HCT116 (cell line): ENCODE measurements at regions not wholly inside any gene's neighbourhood (a gene's known extent, or its start where the extent isn't known, plus 50 kb on each side); places are given as distances from the start of the nearest gene placed in this dataset.

Experiments
- ATAC-seq: fragments of 200-7000 bp; cut with Tn5 transposase; 2 replicates; pipeline ENCODE4 v1.9.1; 2020; ENCODE audit warnings: mild to moderate bottlenecking, moderate library complexity
- BruUV-seq: library from RNA; stranded (reverse); fragments of 400-500 nt; replicated peaks from 2 replicates; lab custom pipeline; 2021; lab: Mats Ljungman, UMichigan
- CTCF ChIA-PET: fragments of 300-600 bp; sonication (Branson Sonifier 250); formaldehyde crosslinking; loops from one replicate; lab custom pipeline; 2021; ENCODE audit warnings: antibody characterized with exemption; lab: Charles Lee
- POLR2A ChIA-PET: fragments of 300-600, 350-600 bp; sonication (Branson Sonifier 250); formaldehyde crosslinking; loops from one replicate; lab custom pipeline; 2021; ENCODE audit warnings: antibody characterized with exemption; lab: Charles Lee
- RAD21 ChIA-PET, 2 experiments: fragments of 300-600 bp; sonication (Branson Sonifier 250); formaldehyde crosslinking; loops; one replicate each; lab custom pipeline; 2023; ENCODE audit warnings: low total read pairs in 2 of 2; ENCODE audit not compliant: uncharacterized antibody in 2 of 2, unreplicated experiment in 2 of 2, low non-redundant PET in 1 of 2; lab: Charles Lee
- DNase-seq: peaks from one replicate; pipeline ENCODE4 v3.0.0-alpha.2; 2010; ENCODE audit warnings: low read depth, low spot score
- H2AFZ ChIP-seq: fragments of 200-600 bp; shearing (Covaris generic), sonication (generic); 2 replicates; pipeline ENCODE4 v1.6.1; 2017; ENCODE audit warnings: low read depth, mixed run types, mixed read lengths, antibody characterized with exemption, low read length; ENCODE audit not compliant: poor library complexity, severe bottlenecking
- H3K27ac ChIP-seq: 2 replicates; pipeline ENCODE4 v1.5.1; 2012; ENCODE audit warnings: low read depth, low read length
- H3K27me3 ChIP-seq: fragments of 200-600 bp; sonication (generic); 2 replicates; pipeline ENCODE4 v1.6.1; 2016; ENCODE audit warnings: mixed run types, low read length, mixed read lengths; ENCODE audit not compliant: insufficient read depth
- H3K36me3 ChIP-seq, 2 experiments: fragments of 200-500 bp in 1 of 2; fragments of 200-600 bp in 1 of 2; sonication (Bioruptor generic) in 1 of 2; sonication (generic) in 1 of 2; 2 replicates each; pipeline versions ENCODE4 v1.5.1 to v1.6.1; 2014 to 2016; ENCODE audit warnings: low read length in 2 of 2, inconsistent platforms in 1 of 2, mixed read lengths in 1 of 2, mixed run types in 1 of 2; ENCODE audit not compliant: insufficient read depth in 2 of 2, control insufficient read depth in 1 of 2
- H3K4me1 ChIP-seq, 2 experiments: fragments of 200-600 bp in 1 of 2; sonication (generic) in 1 of 2; 2 replicates each; pipeline versions ENCODE4 v1.5.1 to v1.6.1; 2012 to 2017; ENCODE audit warnings: low read length in 2 of 2, inconsistent platforms in 1 of 2, mild to moderate bottlenecking in 1 of 2, mixed read lengths in 1 of 2, mixed run types in 1 of 2, moderate library complexity in 1 of 2; ENCODE audit not compliant: insufficient read depth in 2 of 2, control insufficient read depth in 1 of 2
- H3K4me2 ChIP-seq: fragments of 200-600 bp; sonication (generic); 2 replicates; pipeline ENCODE4 v1.6.1; 2017; ENCODE audit warnings: mixed run types, low read length, mixed read lengths
- H3K4me3 ChIP-seq, 2 experiments: fragments of 200-600 bp in 1 of 2; sonication (generic) in 1 of 2; replicated peaks in 1 of 2; 2 replicates each; pipeline ENCODE4 v1.5.1; 2011 to 2016; ENCODE audit warnings: low read length in 2 of 2, control low read depth in 1 of 2, low read depth in 1 of 2, mild to moderate bottlenecking in 1 of 2, mixed read lengths in 1 of 2, mixed run types in 1 of 2
- H3K79me2 ChIP-seq: fragments of 200-600 bp; sonication (generic); 2 replicates; pipeline ENCODE4 v1.6.1; 2017; ENCODE audit warnings: mild to moderate bottlenecking, mixed run types, low read length, moderate library complexity, mixed read lengths; ENCODE audit not compliant: insufficient read depth
- H3K9ac ChIP-seq: fragments of 200-600 bp; sonication (generic); 2 replicates; pipeline ENCODE4 v1.6.1; 2016; ENCODE audit warnings: low read length, mixed read lengths
- H3K9me2 ChIP-seq: fragments of 200-600 bp; sonication (generic), shearing (Covaris generic); 2 replicates; pipeline ENCODE4 v1.6.1; 2017; ENCODE audit warnings: mixed run types, mild to moderate bottlenecking, moderate library complexity; ENCODE audit not compliant: insufficient read depth
- H3K9me3 ChIP-seq, 2 experiments: fragments of 200-500 bp in 1 of 2; fragments of 200-600 bp in 1 of 2; sonication (Bioruptor generic) in 1 of 2; sonication (generic) in 1 of 2; 2 replicates each; pipeline ENCODE4 v1.6.1; 2014 to 2017; ENCODE audit warnings: low read length in 2 of 2, mixed read lengths in 2 of 2, inconsistent platforms in 1 of 2, low read depth in 1 of 2, mild to moderate bottlenecking in 1 of 2, mixed run types in 1 of 2, moderate library complexity in 1 of 2; ENCODE audit not compliant: control insufficient read depth in 1 of 2, insufficient read depth in 1 of 2
- H4K20me1 ChIP-seq: fragments of 200-600 bp; sonication (generic), shearing (Covaris generic); 2 replicates; pipeline ENCODE4 v1.6.1; 2017; ENCODE audit warnings: mixed run types, mild to moderate bottlenecking, moderate library complexity; ENCODE audit not compliant: insufficient read depth
- CBX3 ChIP-seq: IDR thresholded peaks from 2 replicates; pipeline ENCODE4 v1.6.1; 2012; ENCODE audit warnings: low read depth
- EGR1 ChIP-seq: IDR thresholded peaks from 2 replicates; pipeline ENCODE4 v1.6.1; 2012; ENCODE audit warnings: low read depth
- EZH2 ChIP-seq: fragments of 200-600 bp; sonication (generic); IDR thresholded peaks from 2 replicates; pipeline ENCODE4 v1.6.1; 2017; ENCODE audit warnings: antibody characterized with exemption, mixed run types
- EZH2phosphoT487 ChIP-seq: fragments of 200-600 bp; IDR thresholded peaks from 2 replicates; pipeline ENCODE4 v1.6.1; 2018; ENCODE audit warnings: antibody characterized with exemption, borderline replicate concordance
- JUND ChIP-seq: IDR thresholded peaks from 2 replicates; pipeline ENCODE4 v1.6.1; 2012
- MAX ChIP-seq: IDR thresholded peaks from 2 replicates; pipeline ENCODE4 v1.6.1; 2012
- SRF ChIP-seq: IDR thresholded peaks from 2 replicates; pipeline ENCODE4 v1.6.1; 2012; ENCODE audit warnings: low read depth
- YY1 ChIP-seq: IDR thresholded peaks from 2 replicates; pipeline ENCODE4 v1.6.1; 2011; ENCODE audit warnings: low read length, low read depth, moderate library complexity, mild to moderate bottlenecking; ENCODE audit not compliant: insufficient replicate concordance; ENCODE audit errors: extremely low read depth
- ZFX ChIP-seq: fragments of 450-650 bp; IDR thresholded peaks from 2 replicates; pipeline ENCODE4 v1.6.1; 2017
- ZNF274 ChIP-seq: fragments of 200-500 bp; sonication (Bioruptor generic); IDR thresholded peaks from 2 replicates; pipeline ENCODE4 v1.6.1; 2014; ENCODE audit warnings: mild to moderate bottlenecking, low read depth, low read length, inconsistent platforms
- intact Hi-C: fragments of 100-400 bp; cut with micrococcal nuclease; formaldehyde crosslinking; loops from 2 replicates; pipeline ENCODE4 v1.10.0; 2022
- TF ChIP-seq, protein P1 (sequence below): IDR thresholded peaks from 2 replicates; pipeline ENCODE4 v1.6.1; 2012; ENCODE audit warnings: low read depth

- Histone ChIP-seq H3K36me3 (no peaks in the 10 kb centered on the region), H3K4me3 (no peak overlapping the region), H2AFZ (no peak overlapping the region), H3K4me1 (peaks cover 3 to 5% of the 10 kb centered on the region in 2 experiments; a peak in 1 of 4 replicates), H3K9ac (no peak overlapping the region), H4K20me1 (no peaks in the 10 kb centered on the region), H3K9me2 (no peaks in the 10 kb centered on the region), H3K4me2 (no peak overlapping the region), H3K9me3 (no peaks in the 10 kb centered on the region), H3K79me2 (no peaks in the 10 kb centered on the region), H3K27me3 (no peaks in the 10 kb centered on the region), H3K27ac (no peak overlapping the region)
- ChIA-PET CTCF (no interaction called here), POLR2A (no interaction called here), RAD21 (no interaction called here)
- TF ChIP-seq EGR1 = no peak
- no peak for TF ChIP-seq SRF
- TF ChIP-seq EZH2phosphoT487 = no peak
- TF ChIP-seq CBX3 = no peak
- TF ChIP-seq MAX = no peak
- TF ChIP-seq, protein P1, sequence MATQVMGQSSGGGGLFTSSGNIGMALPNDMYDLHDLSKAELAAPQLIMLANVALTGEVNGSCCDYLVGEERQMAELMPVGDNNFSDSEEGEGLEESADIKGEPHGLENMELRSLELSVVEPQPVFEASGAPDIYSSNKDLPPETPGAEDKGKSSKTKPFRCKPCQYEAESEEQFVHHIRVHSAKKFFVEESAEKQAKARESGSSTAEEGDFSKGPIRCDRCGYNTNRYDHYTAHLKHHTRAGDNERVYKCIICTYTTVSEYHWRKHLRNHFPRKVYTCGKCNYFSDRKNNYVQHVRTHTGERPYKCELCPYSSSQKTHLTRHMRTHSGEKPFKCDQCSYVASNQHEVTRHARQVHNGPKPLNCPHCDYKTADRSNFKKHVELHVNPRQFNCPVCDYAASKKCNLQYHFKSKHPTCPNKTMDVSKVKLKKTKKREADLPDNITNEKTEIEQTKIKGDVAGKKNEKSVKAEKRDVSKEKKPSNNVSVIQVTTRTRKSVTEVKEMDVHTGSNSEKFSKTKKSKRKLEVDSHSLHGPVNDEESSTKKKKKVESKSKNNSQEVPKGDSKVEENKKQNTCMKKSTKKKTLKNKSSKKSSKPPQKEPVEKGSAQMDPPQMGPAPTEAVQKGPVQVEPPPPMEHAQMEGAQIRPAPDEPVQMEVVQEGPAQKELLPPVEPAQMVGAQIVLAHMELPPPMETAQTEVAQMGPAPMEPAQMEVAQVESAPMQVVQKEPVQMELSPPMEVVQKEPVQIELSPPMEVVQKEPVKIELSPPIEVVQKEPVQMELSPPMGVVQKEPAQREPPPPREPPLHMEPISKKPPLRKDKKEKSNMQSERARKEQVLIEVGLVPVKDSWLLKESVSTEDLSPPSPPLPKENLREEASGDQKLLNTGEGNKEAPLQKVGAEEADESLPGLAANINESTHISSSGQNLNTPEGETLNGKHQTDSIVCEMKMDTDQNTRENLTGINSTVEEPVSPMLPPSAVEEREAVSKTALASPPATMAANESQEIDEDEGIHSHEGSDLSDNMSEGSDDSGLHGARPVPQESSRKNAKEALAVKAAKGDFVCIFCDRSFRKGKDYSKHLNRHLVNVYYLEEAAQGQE = no peak
- TF ChIP-seq ZNF274 = no peak
- no peak for TF ChIP-seq ZFX
- no peak for TF ChIP-seq YY1
- no peak for TF ChIP-seq JUND
- TF ChIP-seq EZH2 = no peak
- DNase-seq = no peak
- no peak for ATAC-seq
- no TSS peak for BruUV-seq
- intact Hi-C loops = no loop called here
Observed at GRCh38 chr7:79683185-79683890, 229.9 kb upstream of the MAGI2 start.
